GM23338 (cell line): ENCODE measurements at regions not wholly inside any gene's neighbourhood (a gene's known extent, or its start where the extent isn't known, plus 50 kb on each side); places are given as distances from the start of the nearest gene placed in this dataset.

Experiments
- CTCF ChIP-seq, 2 experiments: fragments of 200-600 bp in 1 of 2; sonication (generic) in 1 of 2; conservative IDR thresholded peaks; 2 replicates each; pipeline versions ENCODE4 v1.5.1 to v1.6.1; 2016 to 2017; ENCODE audit warnings: antibody characterized with exemption in 2 of 2, low read depth in 2 of 2, mild to moderate bottlenecking in 2 of 2, moderate library complexity in 1 of 2
- STAT1 ChIP-seq: IDR thresholded peaks from one replicate; pipeline ENCODE4 v1.6.1; 2016; ENCODE audit warnings: antibody characterized with exemption; ENCODE audit not compliant: unreplicated experiment

- no peak for TF ChIP-seq CTCF (conservative IDR thresholded peaks at IDR 0.05; ENCODE audit: low read depth in 2 of 2)
- TF ChIP-seq STAT1: no peak
Observed at GRCh38 chr3:126266850-126267168, 86.4 kb upstream of the ALDH1L1 start.
